PC-3 (cell line): ENCODE measurements at regions not wholly inside any gene's neighbourhood (a gene's known extent, or its start where the extent isn't known, plus 50 kb on each side); places are given as distances from the start of the nearest gene placed in this dataset.

ENCODE experiments used
- ATAC-seq: fragments of 200-7000 bp; cut with Tn5 transposase; 2 replicates; pipeline ENCODE4 v1.9.1; 2020; ENCODE audit warnings: mild to moderate bottlenecking, moderate library complexity
- BruUV-seq: library from RNA; stranded (reverse); fragments of 400-500 nt; replicated peaks from 2 replicates; lab custom pipeline; 2021; lab: Mats Ljungman, UMichigan
- CTCF ChIA-PET: fragments of 300-600 bp; sonication (Branson Sonifier 250); formaldehyde crosslinking; loops from one replicate; lab custom pipeline; 2022; ENCODE audit warnings: antibody characterized with exemption; lab: Charles Lee
- POLR2A ChIA-PET: fragments of 300-600 bp; sonication (Branson Sonifier 250); formaldehyde crosslinking; loops from one replicate; lab custom pipeline; 2022; ENCODE audit warnings: antibody characterized with exemption; ENCODE audit not compliant: unreplicated experiment; lab: Charles Lee
- DNase-seq: peaks from one replicate; pipeline ENCODE4 v3.0.0-alpha.2; 2015
- H2AFZ ChIP-seq: fragments of 300-600 bp; sonication (generic); 2 replicates; pipeline ENCODE4 v1.6.0; 2016; ENCODE audit warnings: antibody characterized with exemption, low read length
- H3F3A ChIP-seq: fragments of 300-600 bp; sonication (generic); one replicate; pipeline ENCODE4 v1.6.0; 2017; ENCODE audit warnings: antibody characterized with exemption, low read length, control low read depth, mild to moderate bottlenecking; ENCODE audit not compliant: unreplicated experiment
- H3K27ac ChIP-seq: fragments of 300-600 bp; sonication (generic); 2 replicates; pipeline ENCODE4 v1.5.1; 2016; ENCODE audit warnings: mild to moderate bottlenecking, low read length
- H3K27me3 ChIP-seq: fragments of 300-600 bp; sonication (generic); 2 replicates; pipeline ENCODE4 v1.6.1; 2016; ENCODE audit warnings: low read length, mixed read lengths
- H3K36me3 ChIP-seq: fragments of 300-600 bp; sonication (generic); 2 replicates; pipeline ENCODE4 v1.6.1; 2016; ENCODE audit warnings: low read depth, mixed run types, low read length, mixed read lengths
- H3K4me1 ChIP-seq: fragments of 300-600 bp; sonication (generic); 2 replicates; pipeline ENCODE4 v1.5.1; 2016; ENCODE audit warnings: low read length; ENCODE audit not compliant: insufficient read depth
- H3K4me2 ChIP-seq: fragments of 300-600 bp; sonication (generic); 2 replicates; pipeline ENCODE4 v1.6.0; 2016; ENCODE audit warnings: low read length
- H3K4me3 ChIP-seq: fragments of 300-600 bp; sonication (generic); 2 replicates; pipeline ENCODE4 v1.5.1; 2016; ENCODE audit warnings: mild to moderate bottlenecking, low read length, mixed read lengths
- H3K79me2 ChIP-seq: fragments of 300-600 bp; sonication (generic); 2 replicates; pipeline ENCODE4 v1.6.1; 2017; ENCODE audit warnings: low read length, mixed read lengths
- H3K9ac ChIP-seq: fragments of 300-600 bp; sonication (generic); 2 replicates; pipeline ENCODE4 v1.6.0; 2016; ENCODE audit warnings: mild to moderate bottlenecking, low read length
- H3K9me2 ChIP-seq: fragments of 300-600 bp; sonication (generic); replicated peaks from 2 replicates; pipeline ENCODE4 v1.6.1; 2016; ENCODE audit warnings: mixed run types, low read length, mixed read lengths
- H3K9me3 ChIP-seq: fragments of 300-600 bp; sonication (generic); 2 replicates; pipeline ENCODE4 v1.6.1; 2016; ENCODE audit warnings: low read length, mixed read lengths
- H4K20me1 ChIP-seq: fragments of 300-600 bp; sonication (generic); 2 replicates; pipeline ENCODE4 v1.6.1; 2016; ENCODE audit warnings: low read length, mixed read lengths
- CTCF ChIP-seq: fragments of 300-600 bp; sonication (generic); conservative IDR thresholded peaks from 2 replicates; pipeline ENCODE4 v1.5.1; 2017; ENCODE audit warnings: antibody characterized with exemption, low read depth, mild to moderate bottlenecking, low read length
- EZH2 ChIP-seq: fragments of 300-600 bp; sonication (generic); IDR thresholded peaks from one replicate; pipeline ENCODE4 v1.6.1; 2017; ENCODE audit warnings: antibody characterized with exemption, mild to moderate bottlenecking, low read length; ENCODE audit not compliant: unreplicated experiment
- EZH2phosphoT487 ChIP-seq: fragments of 300-600 bp; sonication (generic); IDR thresholded peaks from 2 replicates; pipeline ENCODE4 v1.6.1; 2018; ENCODE audit warnings: mild to moderate bottlenecking, antibody characterized with exemption, low read length, borderline replicate concordance
- intact Hi-C: fragments of 100-400 bp; cut with micrococcal nuclease; formaldehyde crosslinking; loops from 2 replicates; pipeline ENCODE4 v1.9.0; 2023

- CTCF ChIA-PET: interaction anchor here (0.6 to 2.0 kb wide), 6 partner anchors 12 to 226 kb away, joined by 3 to 17 read pairs (median 5); no protein-coding TSS in a partner anchor
- TF ChIP-seq EZH2: no peak
- no peak for TF ChIP-seq CTCF
- no peak for TF ChIP-seq EZH2phosphoT487
Measured at GRCh38 chr18:70421471-70422390, 132.9 kb downstream of the SOCS6 start.

GRCh38 chr18:70420146-70420898 lies 131.5 kb downstream of the SOCS6 start:
- H3K9me3 ChIP-seq: no peaks in the 10 kb centered on the region
- H3K4me1 ChIP-seq: peaks cover 66% of the 10 kb centered on the region
- H3K27ac ChIP-seq: peak overlapping the region; percentile 98
- TF ChIP-seq EZH2: no peak
- TF ChIP-seq EZH2phosphoT487: no peak
- no peak for TF ChIP-seq CTCF
- H3K9ac ChIP-seq: no peak overlapping the region; the same call in 1 of the 2 replicates
- no peaks in the 10 kb centered on the region for H3K9me2 ChIP-seq
- no TSS peak for BruUV-seq
- H3K36me3 ChIP-seq: no peaks in the 10 kb centered on the region
- CTCF ChIA-PET: no interaction called here
- intact Hi-C loops: no loop called here
- no peak for ATAC-seq
- H2AFZ ChIP-seq: no peak overlapping the region
- no peak for DNase-seq
- no peaks in the 10 kb centered on the region for H3K27me3 ChIP-seq
- POLR2A ChIA-PET: no interaction called here
- no peak overlapping the region for H3K4me3 ChIP-seq
- H3F3A ChIP-seq: peaks cover 4% of the 10 kb centered on the region
- no peaks in the 10 kb centered on the region for H3K79me2 ChIP-seq
- H3K4me2 ChIP-seq: peak overlapping the region; percentile 18; the same call in 1 of the 2 replicates
- H4K20me1 ChIP-seq: no peaks in the 10 kb centered on the region

More at GRCh38 chr18:70421471-70422390, 132.9 kb downstream of the SOCS6 start:
- peak overlapping the region; percentile 75 for H3K9ac ChIP-seq
- H4K20me1 ChIP-seq: no peaks in the 10 kb centered on the region
- peak overlapping the region; percentile 74 for H3K4me2 ChIP-seq
- H3K4me3 ChIP-seq: peak overlapping the region; percentile 49; the same call in 1 of the 2 replicates
- peak overlapping the region; percentile 98 for H3K27ac ChIP-seq
- H3K27me3 ChIP-seq: no peaks in the 10 kb centered on the region
- ATAC-seq (peak; percentile 74), DNase-seq (peak; percentile 90)
- peaks cover 57% of the 10 kb centered on the region for H3K4me1 ChIP-seq
- H3K79me2 ChIP-seq: no peaks in the 10 kb centered on the region
- BruUV-seq: TSS peak; percentile 88
- intact Hi-C loops: loop anchor here (1.0 to 2.0 kb wide), 4 partner anchors 37 to 179 kb away; no protein-coding TSS in a partner anchor
- H3K9me2 ChIP-seq: no peaks in the 10 kb centered on the region
- H2AFZ ChIP-seq: no peak overlapping the region
- no peaks in the 10 kb centered on the region for H3K9me3 ChIP-seq
- H3F3A ChIP-seq: peaks cover 4% of the 10 kb centered on the region
- POLR2A ChIA-PET: interaction anchor here (0.6 to 0.8 kb wide), 3 partner anchors 14 to 88 kb away, joined by 3 to 8 read pairs (median 7); no protein-coding TSS in a partner anchor
- no peaks in the 10 kb centered on the region for H3K36me3 ChIP-seq
